SU-DHL-6 (cell line): ENCODE measurements at regions not wholly inside any gene's neighbourhood (a gene's known extent, or its start where the extent isn't known, plus 50 kb on each side); places are given as distances from the start of the nearest gene placed in this dataset.

Source experiments
- EZH2phosphoT487 ChIP-seq: fragments of 200-600 bp; sonication (generic), shearing (Covaris generic); conservative IDR thresholded peaks from 2 replicates; pipeline ENCODE4 v1.6.1; 2018; ENCODE audit warnings: mild to moderate bottlenecking, antibody characterized with exemption, low read length, moderate library complexity, mixed read lengths
- TF ChIP-seq, protein P1 (sequence below): fragments of 200-600 bp; sonication (generic); IDR thresholded peaks from one replicate; pipeline ENCODE4 v1.5.1; 2017; ENCODE audit warnings: antibody characterized with exemption, mild to moderate bottlenecking, low read length, moderate library complexity; ENCODE audit not compliant: insufficient read depth, poor library complexity, severe bottlenecking

DNA sequence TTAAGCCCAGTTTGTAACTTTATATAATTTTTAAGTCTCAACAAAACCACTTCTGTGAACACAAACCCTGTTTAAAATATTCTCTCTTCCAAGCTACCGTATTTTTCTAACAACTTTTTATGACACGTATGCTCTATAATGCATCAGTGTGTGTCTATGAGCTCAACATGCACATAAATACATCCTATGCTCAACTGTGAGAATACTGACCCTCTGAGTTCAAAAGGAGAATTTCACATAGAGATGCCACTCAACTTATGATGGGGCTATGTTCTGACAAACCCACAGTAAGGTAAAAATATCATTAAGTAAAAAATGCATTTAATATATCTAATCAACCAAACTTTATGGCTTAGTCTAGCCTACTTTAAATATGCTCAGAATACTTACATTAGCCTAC, 1139.7 kb upstream of the SPRY2 start:
- TF ChIP-seq, protein P1, sequence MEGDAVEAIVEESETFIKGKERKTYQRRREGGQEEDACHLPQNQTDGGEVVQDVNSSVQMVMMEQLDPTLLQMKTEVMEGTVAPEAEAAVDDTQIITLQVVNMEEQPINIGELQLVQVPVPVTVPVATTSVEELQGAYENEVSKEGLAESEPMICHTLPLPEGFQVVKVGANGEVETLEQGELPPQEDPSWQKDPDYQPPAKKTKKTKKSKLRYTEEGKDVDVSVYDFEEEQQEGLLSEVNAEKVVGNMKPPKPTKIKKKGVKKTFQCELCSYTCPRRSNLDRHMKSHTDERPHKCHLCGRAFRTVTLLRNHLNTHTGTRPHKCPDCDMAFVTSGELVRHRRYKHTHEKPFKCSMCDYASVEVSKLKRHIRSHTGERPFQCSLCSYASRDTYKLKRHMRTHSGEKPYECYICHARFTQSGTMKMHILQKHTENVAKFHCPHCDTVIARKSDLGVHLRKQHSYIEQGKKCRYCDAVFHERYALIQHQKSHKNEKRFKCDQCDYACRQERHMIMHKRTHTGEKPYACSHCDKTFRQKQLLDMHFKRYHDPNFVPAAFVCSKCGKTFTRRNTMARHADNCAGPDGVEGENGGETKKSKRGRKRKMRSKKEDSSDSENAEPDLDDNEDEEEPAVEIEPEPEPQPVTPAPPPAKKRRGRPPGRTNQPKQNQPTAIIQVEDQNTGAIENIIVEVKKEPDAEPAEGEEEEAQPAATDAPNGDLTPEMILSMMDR, result no peak
- no peak for TF ChIP-seq EZH2phosphoT487
